ENCODE measurements at regions not wholly inside any gene's neighbourhood (a gene's known extent, or its start where the extent isn't known, plus 50 kb on each side); places are given as distances from the start of the nearest gene placed in this dataset.

- no peaks in the 10 kb centered on the region for H4K20me1 ChIP-seq (ENCODE audit: insufficient read depth)
- H3K27ac ChIP-seq (ENCODE audit: low read length): no peak overlapping the region
- H3K4me3 ChIP-seq (ENCODE audit: low read length): no peak overlapping the region
- H2AFZ ChIP-seq (ENCODE audit: low read depth, low read length): no peak overlapping the region
- TF ChIP-seq CTCF (IDR thresholded peaks at IDR 0.05; ENCODE audit: poor library complexity, severe bottlenecking): no peak
- no peak for TF ChIP-seq REST (IDR thresholded peaks at IDR 0.05; ENCODE audit: borderline replicate concordance)
- TF ChIP-seq MXI1 (conservative IDR thresholded peaks at IDR 0.05; ENCODE audit: poor library complexity, severe bottlenecking): no peak
- TF ChIP-seq TAF1 (IDR thresholded peaks at IDR 0.05; ENCODE audit: low read depth): no peak
- TF ChIP-seq POLR2AphosphoS5 (IDR thresholded peaks at IDR 0.05): no peak
- no peak for TF ChIP-seq EP300 (conservative IDR thresholded peaks at IDR 0.05; ENCODE audit: poor library complexity, severe bottlenecking)
- no peak for TF ChIP-seq RAD21 (conservative IDR thresholded peaks at IDR 0.05)
- TF ChIP-seq SMC3 (conservative IDR thresholded peaks at IDR 0.05; ENCODE audit: poor library complexity): no peak
- no peak for TF ChIP-seq EZH2 (IDR thresholded peaks at IDR 0.05; ENCODE audit: borderline replicate concordance, insufficient read depth, low read length, poor library complexity, severe bottlenecking)
- H3K9ac ChIP-seq (ENCODE audit: low read length): no peak overlapping the region
- no peaks in the 10 kb centered on the region for H3F3A ChIP-seq (ENCODE audit: insufficient read depth, low read length, poor library complexity, severe bottlenecking)
- no peaks in the 10 kb centered on the region for H3K36me3 ChIP-seq (ENCODE audit: insufficient read depth, low read length)
- H3K9me2 ChIP-seq (ENCODE audit: insufficient read depth, low read length): no peaks in the 10 kb centered on the region
- H3K27me3 ChIP-seq (ENCODE audit: insufficient read depth, low read depth, low read length): no peaks in the 10 kb centered on the region
- H3K9me3 ChIP-seq (ENCODE audit: low read length): no peaks in the 10 kb centered on the region
- no peaks in the 10 kb centered on the region for H3K79me2 ChIP-seq (replicated peaks; ENCODE audit: insufficient read depth, low read length)
- no peak overlapping the region for H3K4me2 ChIP-seq (ENCODE audit: low read length)
Observed at GRCh38 chr12:114762490-114763110, 78.6 kb upstream of the TBX3 start.

GRCh38 chr12:114760151-114760877, 76.3 kb upstream of the TBX3 start:
- no peaks in the 10 kb centered on the region for H3K36me3 ChIP-seq (ENCODE audit: insufficient read depth, low read length)
- H3K9me2 ChIP-seq (ENCODE audit: insufficient read depth, low read length): no peaks in the 10 kb centered on the region
- no peak for TF ChIP-seq CTCF (IDR thresholded peaks at IDR 0.05; ENCODE audit: poor library complexity, severe bottlenecking)
- TF ChIP-seq EZH2 (IDR thresholded peaks at IDR 0.05; ENCODE audit: borderline replicate concordance, insufficient read depth, low read length, poor library complexity, severe bottlenecking): no peak
- no peak for TF ChIP-seq RAD21 (conservative IDR thresholded peaks at IDR 0.05)
- TF ChIP-seq EP300 (conservative IDR thresholded peaks at IDR 0.05; ENCODE audit: poor library complexity, severe bottlenecking): no peak
- TF ChIP-seq REST (IDR thresholded peaks at IDR 0.05; ENCODE audit: borderline replicate concordance): no peak
- no peak for TF ChIP-seq SMC3 (conservative IDR thresholded peaks at IDR 0.05; ENCODE audit: poor library complexity)
- TF ChIP-seq TAF1 (IDR thresholded peaks at IDR 0.05; ENCODE audit: low read depth): no peak
- TF ChIP-seq POLR2AphosphoS5 (IDR thresholded peaks at IDR 0.05): no peak
- TF ChIP-seq MXI1 (conservative IDR thresholded peaks at IDR 0.05; ENCODE audit: poor library complexity, severe bottlenecking): no peak
- H3K4me3 ChIP-seq (ENCODE audit: low read length): no peak overlapping the region
- H3K9ac ChIP-seq (ENCODE audit: low read length): no peak overlapping the region
- no peak overlapping the region for H3K4me2 ChIP-seq (ENCODE audit: low read length)
- no peaks in the 10 kb centered on the region for H3F3A ChIP-seq (ENCODE audit: insufficient read depth, low read length, poor library complexity, severe bottlenecking)
- H4K20me1 ChIP-seq (ENCODE audit: insufficient read depth): no peaks in the 10 kb centered on the region
- no peaks in the 10 kb centered on the region for H3K27me3 ChIP-seq (ENCODE audit: insufficient read depth, low read depth, low read length)
- no peak overlapping the region for H2AFZ ChIP-seq (ENCODE audit: low read depth, low read length)
- no peaks in the 10 kb centered on the region for H3K79me2 ChIP-seq (replicated peaks; ENCODE audit: insufficient read depth, low read length)
- H3K9me3 ChIP-seq (ENCODE audit: low read length): no peaks in the 10 kb centered on the region
- no peak overlapping the region for H3K27ac ChIP-seq (ENCODE audit: low read length)
